GM19043 (cell line): ENCODE measurements at regions not wholly inside any gene's neighbourhood (a gene's known extent, or its start where the extent isn't known, plus 50 kb on each side); places are given as distances from the start of the nearest gene placed in this dataset.

ENCODE experiments used
- ATAC-seq: cut with Tn5 transposase; IDR thresholded peaks from one replicate; pipeline ENCODE4 v1.9.1; 2021; ENCODE audit warnings: low read depth; ENCODE audit not compliant: unreplicated experiment

DNA sequence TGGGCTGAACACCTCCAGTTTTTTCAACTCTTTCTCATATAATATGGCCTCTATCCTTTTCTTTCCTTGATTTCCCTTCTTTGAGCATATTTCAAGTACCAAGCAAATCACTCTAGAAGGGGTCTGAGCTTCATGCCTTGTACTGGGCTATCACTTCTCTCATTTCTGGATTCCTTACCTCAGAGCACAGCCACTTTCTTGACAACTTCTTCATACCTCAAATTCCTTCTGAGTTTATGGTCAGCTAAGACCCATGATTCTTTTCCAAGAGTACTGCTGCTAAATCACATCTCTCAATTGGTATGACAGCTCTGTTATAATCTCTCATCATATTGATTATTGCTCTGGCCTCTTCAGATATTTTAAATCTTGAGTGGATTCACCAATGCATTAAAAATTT lies 224.8 kb upstream of the ZBED5 start:
- ATAC-seq: no peak

GRCh38 chr11:11081776-11082175 lies 223.9 kb upstream of the ZBED5 start:
- no peak for ATAC-seq

DNA sequence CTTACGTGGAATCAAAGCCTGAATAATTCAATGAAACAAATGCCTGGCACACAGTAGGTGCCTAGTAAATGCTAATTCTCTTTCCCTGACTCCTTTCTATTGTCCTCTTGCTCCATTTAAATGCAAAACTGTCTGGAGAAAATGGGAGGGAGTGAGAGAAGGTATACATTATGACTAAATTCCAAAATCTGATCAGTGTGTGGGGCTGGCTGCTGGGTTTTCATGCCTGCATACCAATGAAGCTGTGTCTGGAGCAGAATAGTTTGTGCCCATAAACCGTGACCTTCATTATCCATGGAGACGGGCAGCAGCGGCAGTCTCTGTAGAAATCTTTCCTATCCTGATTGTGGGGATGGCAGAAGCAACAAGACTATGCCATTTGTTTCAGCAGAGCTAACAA lies 223.4 kb upstream of the ZBED5 start:
- ATAC-seq: no peak

GRCh38 chr11:11078344-11079086 lies 220.7 kb upstream of the ZBED5 start:
- no peak for ATAC-seq

- no peak for ATAC-seq
Measured at GRCh38 chr11:11077898-11078297, 220.0 kb upstream of the ZBED5 start.

- ATAC-seq: no peak
Measured at GRCh38 chr11:11076879-11077278, 219.0 kb upstream of the ZBED5 start.

- no peak for ATAC-seq
Measured at GRCh38 chr11:11076276-11076675, 218.4 kb upstream of the ZBED5 start.

DNA sequence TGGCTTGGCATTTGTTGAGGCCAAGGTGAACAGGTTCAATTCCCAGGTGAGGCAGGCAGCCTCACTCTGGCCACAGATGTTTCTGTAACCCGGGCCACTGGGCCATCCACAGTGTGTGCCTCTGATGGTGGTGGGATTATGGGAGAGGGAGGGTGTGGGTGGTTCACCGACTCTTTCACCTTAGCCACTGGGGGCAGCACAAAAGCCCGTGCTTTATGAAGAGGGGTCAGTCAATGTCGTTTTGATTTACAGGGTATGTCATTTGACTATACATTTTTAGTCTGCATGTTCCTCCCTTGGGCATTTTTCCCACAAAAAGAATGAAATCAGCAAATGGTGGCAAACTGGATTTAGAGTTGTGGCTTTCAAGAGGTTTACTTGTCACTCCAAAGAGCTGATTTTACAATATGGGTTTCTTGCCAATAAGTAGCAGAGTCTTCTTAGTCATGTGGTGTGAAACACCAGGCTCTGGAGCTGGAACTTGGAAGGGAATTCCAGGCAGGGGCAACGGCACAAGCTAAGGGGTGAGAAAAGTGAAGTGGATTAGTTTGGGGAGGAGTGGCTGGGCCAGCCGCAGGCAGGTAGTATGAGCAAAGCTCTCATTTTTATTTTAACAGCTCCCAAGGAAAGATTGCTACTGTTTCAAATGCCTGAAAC lies 217.8 kb upstream of the ZBED5 start:
- ATAC-seq: no peak

GRCh38 chr11:11074686-11075335 lies 217.0 kb upstream of the ZBED5 start:
- ATAC-seq: no peak

GRCh38 chr11:11073996-11074395 lies 216.1 kb upstream of the ZBED5 start:
- no peak for ATAC-seq

GRCh38 chr11:11072067-11072466 lies 214.2 kb upstream of the ZBED5 start:
- ATAC-seq: no peak

GRCh38 chr11:11071486-11071885 lies 213.6 kb upstream of the ZBED5 start:
- no peak for ATAC-seq

GRCh38 chr11:11070976-11071375 lies 213.1 kb upstream of the ZBED5 start:
- ATAC-seq: no peak

- no peak for ATAC-seq
Measured at GRCh38 chr11:11069841-11070835, 212.3 kb upstream of the ZBED5 start.

- no peak for ATAC-seq
Measured at GRCh38 chr11:11068113-11068512, 210.3 kb upstream of the ZBED5 start.

- no peak for ATAC-seq
Measured at GRCh38 chr11:11065396-11065795, 207.5 kb upstream of the ZBED5 start.

DNA sequence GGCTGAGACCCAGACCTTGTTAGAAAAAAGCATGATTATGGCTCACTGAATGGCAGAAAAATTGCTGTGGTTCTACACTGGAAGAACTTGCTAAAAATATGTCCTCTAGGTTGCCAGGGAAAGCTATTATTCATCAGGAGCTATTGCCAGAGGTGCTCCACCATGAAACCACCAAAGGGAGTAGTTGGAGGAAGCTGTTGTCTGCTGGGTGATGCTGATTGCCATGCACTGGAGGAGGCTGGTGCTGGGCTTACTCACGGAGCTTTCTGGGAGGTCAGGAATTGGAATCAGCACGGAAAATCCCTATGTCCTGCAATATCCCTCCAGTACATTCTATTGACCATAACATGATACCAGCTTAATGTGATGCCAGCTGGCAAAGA lies 199.6 kb upstream of the ZBED5 start:
- no peak for ATAC-seq

GRCh38 chr11:11056749-11057471 lies 199.1 kb upstream of the ZBED5 start:
- no peak for ATAC-seq

- no peak for ATAC-seq
Measured at GRCh38 chr11:11056316-11056715, 198.5 kb upstream of the ZBED5 start.
